Breast epithelium (tissue), 3 donors: ENCODE measurements at regions not wholly inside any gene's neighbourhood (a gene's known extent, or its start where the extent isn't known, plus 50 kb on each side); places are given as distances from the start of the nearest gene placed in this dataset.

ENCODE experiments used
- POLR2A ChIP-seq: fragments of 450-650 bp; IDR thresholded peaks from one replicate; pipeline ENCODE4 v1.6.1; 2016; ENCODE audit warnings: antibody characterized with exemption, mild to moderate bottlenecking, moderate library complexity
- POLR2AphosphoS5 ChIP-seq, 3 donors: sonication (generic); formaldehyde crosslinking; IDR thresholded peaks; one replicate each; pipeline ENCODE4 v1.6.1; 2017; ENCODE audit warnings: antibody characterized with exemption in 3 of 3
- TF ChIP-seq, protein P1 (sequence below), 3 donors: fragments of 450-650 bp; IDR thresholded peaks; one replicate each; pipeline ENCODE4 v1.5.1; 2016 to 2017; ENCODE audit warnings: antibody characterized with exemption in 3 of 3, mild to moderate bottlenecking in 3 of 3, moderate library complexity in 3 of 3

DNA sequence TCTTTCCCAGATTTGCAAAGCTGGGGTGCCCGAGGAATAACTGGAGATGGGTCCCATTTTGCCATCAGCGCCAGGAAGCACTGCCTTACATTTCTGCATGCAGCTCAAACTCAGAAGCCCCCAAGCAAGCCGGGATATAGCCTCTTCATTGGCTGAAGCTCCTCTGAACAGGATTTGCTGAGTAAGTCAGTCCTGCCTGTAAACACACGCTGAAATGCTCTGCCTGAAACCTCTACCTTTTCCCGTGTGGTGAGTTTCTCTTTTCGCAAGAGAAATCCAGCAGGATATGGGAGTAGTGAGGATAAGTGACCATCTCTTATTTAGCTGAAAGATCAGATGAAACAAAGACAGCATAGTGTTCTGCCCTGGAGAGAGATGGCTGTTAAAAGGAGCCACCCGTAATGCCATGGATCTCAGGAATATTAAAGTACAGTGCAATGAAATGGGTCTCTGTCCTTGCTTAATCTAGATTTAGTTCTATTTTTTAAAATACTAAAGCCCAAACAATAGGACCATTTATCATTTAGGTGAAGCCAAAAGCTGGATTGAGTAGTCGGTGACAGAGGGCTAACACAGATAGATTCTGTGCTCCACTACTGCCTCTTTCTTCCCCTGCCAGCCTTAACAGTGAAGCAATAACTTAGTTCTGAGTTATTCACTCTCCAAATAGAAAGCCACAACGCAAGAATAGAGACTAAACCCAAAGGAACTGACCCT is 177.5 kb upstream of the PPP2R2B start:
- TF ChIP-seq, protein P1, sequence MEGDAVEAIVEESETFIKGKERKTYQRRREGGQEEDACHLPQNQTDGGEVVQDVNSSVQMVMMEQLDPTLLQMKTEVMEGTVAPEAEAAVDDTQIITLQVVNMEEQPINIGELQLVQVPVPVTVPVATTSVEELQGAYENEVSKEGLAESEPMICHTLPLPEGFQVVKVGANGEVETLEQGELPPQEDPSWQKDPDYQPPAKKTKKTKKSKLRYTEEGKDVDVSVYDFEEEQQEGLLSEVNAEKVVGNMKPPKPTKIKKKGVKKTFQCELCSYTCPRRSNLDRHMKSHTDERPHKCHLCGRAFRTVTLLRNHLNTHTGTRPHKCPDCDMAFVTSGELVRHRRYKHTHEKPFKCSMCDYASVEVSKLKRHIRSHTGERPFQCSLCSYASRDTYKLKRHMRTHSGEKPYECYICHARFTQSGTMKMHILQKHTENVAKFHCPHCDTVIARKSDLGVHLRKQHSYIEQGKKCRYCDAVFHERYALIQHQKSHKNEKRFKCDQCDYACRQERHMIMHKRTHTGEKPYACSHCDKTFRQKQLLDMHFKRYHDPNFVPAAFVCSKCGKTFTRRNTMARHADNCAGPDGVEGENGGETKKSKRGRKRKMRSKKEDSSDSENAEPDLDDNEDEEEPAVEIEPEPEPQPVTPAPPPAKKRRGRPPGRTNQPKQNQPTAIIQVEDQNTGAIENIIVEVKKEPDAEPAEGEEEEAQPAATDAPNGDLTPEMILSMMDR (IDR thresholded peaks at IDR 0.05): no peak
- TF ChIP-seq POLR2A: no peak
- TF ChIP-seq POLR2AphosphoS5 (IDR thresholded peaks at IDR 0.05): no peak
